WERI-Rb-1 (cell line): ENCODE measurements at regions not wholly inside any gene's neighbourhood (a gene's known extent, or its start where the extent isn't known, plus 50 kb on each side); places are given as distances from the start of the nearest gene placed in this dataset.

Experiments used
- DNase-seq: peaks from one replicate; pipeline ENCODE4 v3.0.0-alpha.2; 2020
- H3K27ac ChIP-seq: fragments of 250-450 bp; sonication (Bioruptor Pico); 2 replicates; pipeline ENCODE4 v1.5.1; 2020; ENCODE audit warnings: mild to moderate bottlenecking, moderate library complexity
- H3K27me3 ChIP-seq: fragments of 250-450 bp; sonication (Bioruptor Pico); 2 replicates; pipeline ENCODE4 v1.5.1; 2021; ENCODE audit warnings: mild to moderate bottlenecking, low read depth, moderate library complexity; ENCODE audit not compliant: insufficient read depth, severe bottlenecking
- H3K36me3 ChIP-seq: fragments of 250-450 bp; sonication (Bioruptor Pico); 2 replicates; pipeline ENCODE4 v1.5.1; 2020; ENCODE audit warnings: mild to moderate bottlenecking, moderate library complexity
- H3K4me3 ChIP-seq: 2 replicates; pipeline ENCODE4 v1.5.1; 2011; ENCODE audit warnings: low read depth, mild to moderate bottlenecking, control low read depth, low read length
- H3K9me3 ChIP-seq: fragments of 250-450 bp; sonication (Bioruptor Pico); 2 replicates; pipeline ENCODE4 v1.5.1; 2021; ENCODE audit warnings: mild to moderate bottlenecking, moderate library complexity; ENCODE audit not compliant: severe bottlenecking
- CTCF ChIP-seq: IDR thresholded peaks from 2 replicates; pipeline ENCODE4 v1.5.1; 2011; ENCODE audit warnings: low read depth, mild to moderate bottlenecking, control low read depth, inconsistent platforms, low read length

- Histone ChIP-seq H3K27ac (no peak overlapping the region), H3K9me3 (peaks cover 3% of the 10 kb centered on the region), H3K27me3 (no peaks in the 10 kb centered on the region), H3K36me3 (no peaks in the 10 kb centered on the region), H3K4me3 (no peak overlapping the region)
- DNase-seq: no peak
- TF ChIP-seq CTCF: no peak
Measured at GRCh38 chr1:22374001-22374400, 77.7 kb upstream of the ZBTB40 start.

GRCh38 chr1:22375601-22376000, 76.0 kb upstream of the ZBTB40 start:
- Histone ChIP-seq H3K27me3 (no peaks in the 10 kb centered on the region), H3K9me3 (peaks cover 3% of the 10 kb centered on the region), H3K27ac (no peak overlapping the region), H3K36me3 (no peaks in the 10 kb centered on the region), H3K4me3 (no peak overlapping the region)
- no peak for TF ChIP-seq CTCF
- DNase-seq: no peak

GRCh38 chr1:22376001-22376400, 75.7 kb upstream of the ZBTB40 start:
- H3K27ac ChIP-seq: no peak overlapping the region
- no peak for TF ChIP-seq CTCF
- H3K4me3 ChIP-seq: no peak overlapping the region
- H3K27me3 ChIP-seq: no peaks in the 10 kb centered on the region
- DNase-seq: no peak
- peaks cover 3% of the 10 kb centered on the region for H3K9me3 ChIP-seq
- H3K36me3 ChIP-seq: no peaks in the 10 kb centered on the region

- Histone ChIP-seq H3K4me3 (no peak overlapping the region), H3K36me3 (no peaks in the 10 kb centered on the region), H3K27ac (no peak overlapping the region), H3K9me3 (peaks cover 3% of the 10 kb centered on the region), H3K27me3 (no peaks in the 10 kb centered on the region)
- TF ChIP-seq CTCF: no peak
- no peak for DNase-seq
Measured at GRCh38 chr1:22376546-22376945, 75.1 kb upstream of the ZBTB40 start.

- Histone ChIP-seq H3K27me3 (no peaks in the 10 kb centered on the region), H3K9me3 (peaks cover 3% of the 10 kb centered on the region), H3K27ac (no peak overlapping the region), H3K4me3 (no peak overlapping the region), H3K36me3 (no peaks in the 10 kb centered on the region)
- no peak for DNase-seq
- TF ChIP-seq CTCF: no peak
Measured at GRCh38 chr1:22376976-22377375, 74.7 kb upstream of the ZBTB40 start.

DNA sequence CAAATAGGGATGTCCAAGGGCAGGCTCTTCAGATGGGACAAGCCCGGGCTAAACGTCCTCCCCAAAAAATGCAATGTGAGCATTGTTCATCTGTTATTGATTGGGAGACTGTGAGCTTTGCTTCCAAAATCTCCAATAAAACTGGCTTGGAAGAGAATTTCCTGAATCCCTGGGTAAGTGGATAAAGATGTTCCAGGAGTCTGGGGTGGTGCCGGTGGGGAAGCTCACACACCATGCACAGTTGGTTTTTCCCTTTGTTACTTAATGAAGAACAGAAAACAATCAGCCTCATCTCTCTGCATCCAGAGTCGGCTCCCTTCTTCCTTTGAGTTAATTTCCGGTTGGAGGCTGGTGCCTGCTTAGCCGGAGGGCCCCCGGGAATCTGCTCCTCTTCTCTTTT, 72.1 kb upstream of the ZBTB40 start:
- no peak overlapping the region for H3K4me3 ChIP-seq
- DNase-seq: no peak
- no peaks in the 10 kb centered on the region for H3K27me3 ChIP-seq
- no peak for TF ChIP-seq CTCF
- no peaks in the 10 kb centered on the region for H3K9me3 ChIP-seq
- no peak overlapping the region for H3K27ac ChIP-seq
- no peaks in the 10 kb centered on the region for H3K36me3 ChIP-seq
